ENCODE measurements at regions not wholly inside any gene's neighbourhood (a gene's known extent, or its start where the extent isn't known, plus 50 kb on each side); places are given as distances from the start of the nearest gene placed in this dataset.

GRCh38 chr5:60546207-60546606 lies 153.8 kb downstream of the DEPDC1B start:
- H3K4me1 Mint-ChIP-seq, result no peaks in the 10 kb centered on the region

GRCh38 chr5:60545551-60545950 lies 154.4 kb downstream of the DEPDC1B start:
- peaks cover 0 to 5% (median 0%) of the 10 kb centered on the region in 11 donors for H3K9me3 Mint-ChIP-seq
- H3K27ac ChIP-seq (ENCODE audit: low read depth, low read length), result no peak overlapping the region
- CTCF ChIA-PET, result no interaction called here

More at GRCh38 chr5:60546207-60546606, 153.8 kb downstream of the DEPDC1B start:
- no peaks in the 10 kb centered on the region for H3K36me3 Mint-ChIP-seq
- Histone ChIP-seq H3K27me3 (ENCODE audit: control insufficient read depth in 2 of 2, insufficient read depth in 2 of 2, low read length in 2 of 2) (no peaks in the 10 kb centered on the region), H3K36me3 (ENCODE audit: control insufficient read depth in 2 of 3, insufficient read depth in 3 of 3, low read length in 3 of 3) (no peaks in the 10 kb centered on the region), H3K9me3 (ENCODE audit: control insufficient read depth in 2 of 3, low read length in 3 of 3) (no peaks in the 10 kb centered on the region), H3K4me3 (ENCODE audit: low read length) (no peak overlapping the region), H3K27ac (ENCODE audit: low read depth, low read length) (no peak overlapping the region), H3K4me1 (ENCODE audit: control insufficient read depth in 2 of 2, insufficient read depth in 2 of 2, low read length in 2 of 2) (no peaks in the 10 kb centered on the region)
- ATAC-seq, result no peak
- peaks cover 0 to 10% (median 5%) of the 10 kb centered on the region in 5 donors for H3K27me3 Mint-ChIP-seq
- intact Hi-C loops (cut with micrococcal nuclease), result no loop called here
- H3K9me3 Mint-ChIP-seq, result peaks cover 0 to 5% (median 0%) of the 10 kb centered on the region in 11 donors
- H3K27ac Mint-ChIP-seq, result no peak overlapping the region
- CTCF ChIA-PET, result no interaction called here
- POLR2A ChIA-PET, result no interaction called here
- DNase-seq, result no peak
- H3K4me3 Mint-ChIP-seq, result no peak overlapping the region

GRCh38 chr5:60544142-60544541 lies 155.8 kb downstream of the DEPDC1B start:
- Mint-ChIP-seq H3K27me3 (peaks cover 5 to 15% (median 9%) of the 10 kb centered on the region in 5 donors), H3K27ac (no peak overlapping the region), H3K9me3 (peaks cover 0 to 5% (median 0%) of the 10 kb centered on the region in 11 donors), H3K36me3 (no peaks in the 10 kb centered on the region), H3K4me3 (no peak overlapping the region), H3K4me1 (peaks cover 0 to 5% (median 0%) of the 10 kb centered on the region in 7 donors)
- Histone ChIP-seq H3K4me1 (ENCODE audit: control insufficient read depth in 2 of 2, insufficient read depth in 2 of 2, low read length in 2 of 2) (no peaks in the 10 kb centered on the region), H3K4me3 (ENCODE audit: low read length) (no peak overlapping the region), H3K27ac (ENCODE audit: low read depth, low read length) (no peak overlapping the region), H3K36me3 (ENCODE audit: control insufficient read depth in 2 of 3, insufficient read depth in 3 of 3, low read length in 3 of 3) (no peaks in the 10 kb centered on the region), H3K9me3 (ENCODE audit: control insufficient read depth in 2 of 3, low read length in 3 of 3) (no peaks in the 10 kb centered on the region), H3K27me3 (ENCODE audit: control insufficient read depth in 2 of 2, insufficient read depth in 2 of 2, low read length in 2 of 2) (no peaks in the 10 kb centered on the region)
- DNase-seq, result no peak
- ChIA-PET POLR2A (no interaction called here), CTCF (no interaction called here)
- ATAC-seq, result no peak
- intact Hi-C loops (cut with micrococcal nuclease), result no loop called here

More at GRCh38 chr5:60545551-60545950, 154.4 kb downstream of the DEPDC1B start:
- no peak overlapping the region for H3K27ac Mint-ChIP-seq
- POLR2A ChIA-PET, result no interaction called here
- no peak overlapping the region for H3K4me3 Mint-ChIP-seq
- no peaks in the 10 kb centered on the region for H3K9me3 ChIP-seq (ENCODE audit: control insufficient read depth in 2 of 3, low read length in 3 of 3)
- intact Hi-C loops (cut with micrococcal nuclease), result no loop called here
- DNase-seq, result no peak
- no peak for ATAC-seq
- H3K4me1 Mint-ChIP-seq, result no peaks in the 10 kb centered on the region
- H3K27me3 ChIP-seq (ENCODE audit: control insufficient read depth in 2 of 2, insufficient read depth in 2 of 2, low read length in 2 of 2), result no peaks in the 10 kb centered on the region
- peaks cover 2 to 13% (median 5%) of the 10 kb centered on the region in 5 donors for H3K27me3 Mint-ChIP-seq
- no peak overlapping the region for H3K4me3 ChIP-seq (ENCODE audit: low read length)
- no peaks in the 10 kb centered on the region for H3K36me3 ChIP-seq (ENCODE audit: control insufficient read depth in 2 of 3, insufficient read depth in 3 of 3, low read length in 3 of 3)
- no peaks in the 10 kb centered on the region for H3K36me3 Mint-ChIP-seq
- H3K4me1 ChIP-seq (ENCODE audit: control insufficient read depth in 2 of 2, insufficient read depth in 2 of 2, low read length in 2 of 2), result no peaks in the 10 kb centered on the region

GRCh38 chr5:60541980-60542379 lies 158.0 kb downstream of the DEPDC1B start:
- H3K9me3 ChIP-seq (ENCODE audit: control insufficient read depth in 2 of 3, low read length in 3 of 3), result no peaks in the 10 kb centered on the region
- intact Hi-C loops (cut with micrococcal nuclease), result no loop called here
- ChIA-PET CTCF (no interaction called here), POLR2A (no interaction called here)
- H3K27me3 ChIP-seq (ENCODE audit: control insufficient read depth in 2 of 2, insufficient read depth in 2 of 2, low read length in 2 of 2), result no peaks in the 10 kb centered on the region
- Mint-ChIP-seq H3K27ac (no peak overlapping the region), H3K4me1 (peaks cover 0 to 7% (median 0%) of the 10 kb centered on the region in 7 donors), H3K9me3 (peaks cover 0 to 5% (median 0%) of the 10 kb centered on the region in 11 donors), H3K27me3 (peaks cover 5 to 13% (median 9%) of the 10 kb centered on the region in 5 donors), H3K4me3 (no peak overlapping the region), H3K36me3 (no peaks in the 10 kb centered on the region)
- H3K27ac ChIP-seq (ENCODE audit: low read depth, low read length), result no peak overlapping the region
- DNase-seq (no peak), ATAC-seq (peak; percentile 37)
- H3K36me3 ChIP-seq (ENCODE audit: control insufficient read depth in 2 of 3, insufficient read depth in 3 of 3, low read length in 3 of 3), result no peaks in the 10 kb centered on the region
- H3K4me1 ChIP-seq (ENCODE audit: control insufficient read depth in 2 of 2, insufficient read depth in 2 of 2, low read length in 2 of 2), result no peaks in the 10 kb centered on the region
- no peak overlapping the region for H3K4me3 ChIP-seq (ENCODE audit: low read length)

GRCh38 chr5:60540856-60541805 lies 158.8 kb downstream of the DEPDC1B start:
- Mint-ChIP-seq H3K36me3 (no peaks in the 10 kb centered on the region), H3K4me3 (no peak overlapping the region), H3K4me1 (peaks cover 0 to 7% (median 0%) of the 10 kb centered on the region in 7 donors), H3K9me3 (peaks cover 0 to 5% (median 0%) of the 10 kb centered on the region in 11 donors), H3K27ac (no peak overlapping the region), H3K27me3 (peaks cover 5 to 13% (median 9%) of the 10 kb centered on the region in 5 donors)
- intact Hi-C loops (cut with micrococcal nuclease), result no loop called here
- no peak overlapping the region for H3K27ac ChIP-seq (ENCODE audit: low read depth, low read length)
- H3K36me3 ChIP-seq (ENCODE audit: control insufficient read depth in 2 of 3, insufficient read depth in 3 of 3, low read length in 3 of 3), result no peaks in the 10 kb centered on the region
- H3K27me3 ChIP-seq (ENCODE audit: control insufficient read depth in 2 of 2, insufficient read depth in 2 of 2, low read length in 2 of 2), result no peaks in the 10 kb centered on the region
- ATAC-seq (peak; percentile 15), DNase-seq (no peak)
- ChIA-PET POLR2A (no interaction called here), CTCF (no interaction called here)
- no peak overlapping the region for H3K4me3 ChIP-seq (ENCODE audit: low read length)
- H3K4me1 ChIP-seq (ENCODE audit: control insufficient read depth in 2 of 2, insufficient read depth in 2 of 2, low read length in 2 of 2), result no peaks in the 10 kb centered on the region
- H3K9me3 ChIP-seq (ENCODE audit: control insufficient read depth in 2 of 3, low read length in 3 of 3), result no peaks in the 10 kb centered on the region

- Histone ChIP-seq H3K4me3 (ENCODE audit: low read length) (no peak overlapping the region), H3K27ac (ENCODE audit: low read depth, low read length) (no peak overlapping the region), H3K27me3 (ENCODE audit: control insufficient read depth in 2 of 2, insufficient read depth in 2 of 2, low read length in 2 of 2) (no peaks in the 10 kb centered on the region), H3K36me3 (ENCODE audit: control insufficient read depth in 2 of 3, insufficient read depth in 3 of 3, low read length in 3 of 3) (no peaks in the 10 kb centered on the region), H3K4me1 (ENCODE audit: control insufficient read depth in 2 of 2, insufficient read depth in 2 of 2, low read length in 2 of 2) (no peaks in the 10 kb centered on the region), H3K9me3 (ENCODE audit: control insufficient read depth in 2 of 3, low read length in 3 of 3) (no peaks in the 10 kb centered on the region)
- Mint-ChIP-seq H3K36me3 (no peaks in the 10 kb centered on the region), H3K27ac (peak overlapping the region in 2 of 9 donors; percentile 18 to 36), H3K9me3 (peaks cover 0 to 7% (median 0%) of the 10 kb centered on the region in 11 donors), H3K27me3 (peaks cover 5 to 12% (median 9%) of the 10 kb centered on the region in 5 donors), H3K4me1 (peaks cover 0 to 7% (median 0%) of the 10 kb centered on the region in 7 donors), H3K4me3 (no peak overlapping the region)
- DNase-seq (peak in 2 of 9 donors; percentile 4 to 24), ATAC-seq (peak; percentile 72)
- POLR2A ChIA-PET, result no interaction called here
- intact Hi-C loops (cut with micrococcal nuclease), result no loop called here
- CTCF ChIA-PET, result no interaction called here
These were observed 160.8 kb downstream of the DEPDC1B start for GRCh38 chr5:60538955-60539866.
